ENCODE measurements at regions not wholly inside any gene's neighbourhood (a gene's known extent, or its start where the extent isn't known, plus 50 kb on each side); places are given as distances from the start of the nearest gene placed in this dataset.

GRCh38 chr2:52918551-52918950 is 849.1 kb upstream of the CHAC2 start:
- FAIRE-seq (no peak), DNase-seq (ENCODE audit: low read depth in 1 of 2, low spot score in 1 of 2) (no peak), ATAC-seq (no peak)
- H3K27ac ChIP-seq: no peak overlapping the region
- H3K9me3 ChIP-seq: no peaks in the 10 kb centered on the region
- no peaks in the 10 kb centered on the region for H3K4me1 ChIP-seq
- no peak overlapping the region for H3K4me2 ChIP-seq
- no peak for TF ChIP-seq NR3C1 (IDR thresholded peaks at IDR 0.05)
- no peak for TF ChIP-seq E2F6 (IDR thresholded peaks at IDR 0.05; ENCODE audit: borderline replicate concordance, low read depth)
- no peak for TF ChIP-seq FOXS1 (CRISPR knock-in tag; IDR thresholded peaks at IDR 0.05)
- TF ChIP-seq JUNB (IDR thresholded peaks at IDR 0.05): no peak
- TF ChIP-seq POLR2AphosphoS2 (conservative IDR thresholded peaks at IDR 0.05; ENCODE audit: low read length): no peak
- TF ChIP-seq JUN (IDR thresholded peaks at IDR 0.05): no peak
- TF ChIP-seq HDAC2 (IDR thresholded peaks at IDR 0.05): no peak
- no peak for TF ChIP-seq HOXB5 (CRISPR knock-in tag; IDR thresholded peaks at IDR 0.05)
- TF ChIP-seq MAX (IDR thresholded peaks at IDR 0.05): no peak
- no peak for TF ChIP-seq HEYL (CRISPR knock-in tag; IDR thresholded peaks at IDR 0.05)
- TF ChIP-seq PBX3 (IDR thresholded peaks at IDR 0.05): no peak
- WGBS (ENCODE audit: missing lambda C conversion rate): 0% methylated on average over 1 of the region's 1 CpG
- POLR2A ChIA-PET: no interaction called here
- H3K4me3 ChIP-seq: no peak overlapping the region
- CTCF ChIA-PET: interaction anchor here (0.9 kb wide), 1 partner anchor 298 kb away, joined by 3 read pairs; no protein-coding TSS in a partner anchor

- TF ChIP-seq EHF (CRISPR knock-in tag; IDR thresholded peaks at IDR 0.05) (no peak), BHLHE40 (IDR thresholded peaks at IDR 0.05; ENCODE audit: low read depth, low read length) (no peak), HMGXB4 (CRISPR knock-in tag; IDR thresholded peaks at IDR 0.05; ENCODE audit: borderline replicate concordance) (no peak), HES2 (IDR thresholded peaks at IDR 0.05) (no peak), RAD21 (conservative IDR thresholded peaks at IDR 0.05 in 1 of 2, IDR thresholded peaks at IDR 0.05 in 1 of 2) (no peak), NFE2L2 (conservative IDR thresholded peaks at IDR 0.05; ENCODE audit: low read length) (no peak), TFCP2L1 (CRISPR knock-in tag; IDR thresholded peaks at IDR 0.05) (no peak), ZC3H11A (IDR thresholded peaks at IDR 0.05) (no peak), HOXA7 (CRISPR knock-in tag; IDR thresholded peaks at IDR 0.05) (no peak)
- Histone ChIP-seq H3K4me2 (no peak overlapping the region), H3K4me3 (no peak overlapping the region), H3K9me3 (no peaks in the 10 kb centered on the region), H3K4me1 (no peaks in the 10 kb centered on the region), H3K27ac (no peak overlapping the region)
- 11% methylated on average over 3 of the region's 3 CpGs for WGBS (ENCODE audit: missing lambda C conversion rate)
- ATAC-seq (no peak), FAIRE-seq (no peak), DNase-seq (ENCODE audit: low read depth in 1 of 2, low spot score in 1 of 2) (no peak)
- ChIA-PET CTCF (interaction anchor here (0.6 to 1.2 kb wide), 2 partner anchors 16 to 348 kb away, joined by 3 to 4 read pairs; no protein-coding TSS in a partner anchor), POLR2A (no interaction called here)
Measured at GRCh38 chr2:52916981-52917380, 850.6 kb upstream of the CHAC2 start.

GRCh38 chr2:52904355-52904891 is 863.2 kb upstream of the CHAC2 start:
- DNase-seq (ENCODE audit: low read depth in 1 of 2, low spot score in 1 of 2): no peak
- 12% methylated on average over 1 of the region's 1 CpG for WGBS (ENCODE audit: missing lambda C conversion rate)
- POLR2A ChIA-PET: no interaction called here
- Histone ChIP-seq H3K4me3 (no peak overlapping the region), H3K4me2 (no peak overlapping the region), H3K4me1 (no peaks in the 10 kb centered on the region), H3K27ac (no peak overlapping the region), H3K9me3 (no peaks in the 10 kb centered on the region; the same call in 2 of the 3 replicates)
- ATAC-seq: no peak
- FAIRE-seq: no peak
- CTCF ChIA-PET: no interaction called here
- TF ChIP-seq ELK1 (IDR thresholded peaks at IDR 0.05; ENCODE audit: low read depth, low read length) (no peak), RNF2 (IDR thresholded peaks at IDR 0.05; ENCODE audit: borderline replicate concordance, low read depth) (no peak), CHD4 (IDR thresholded peaks at IDR 0.05; ENCODE audit: borderline replicate concordance) (no peak), HOXA7 (CRISPR knock-in tag; IDR thresholded peaks at IDR 0.05) (no peak), TFCP2L1 (CRISPR knock-in tag; IDR thresholded peaks at IDR 0.05) (no peak), BCL3 (IDR thresholded peaks at IDR 0.05) (no peak), REST (IDR thresholded peaks at IDR 0.05) (no peak)

All from A549 (cell line).